Panc1 (cell line): ENCODE measurements at regions not wholly inside any gene's neighbourhood (a gene's known extent, or its start where the extent isn't known, plus 50 kb on each side); places are given as distances from the start of the nearest gene placed in this dataset.

Source experiments
- CTCF ChIP-seq: fragments of 450-650 bp; IDR thresholded peaks from 2 replicates; pipeline ENCODE4 v1.5.1; 2017; ENCODE audit warnings: mild to moderate bottlenecking
- POLR2AphosphoS5 ChIP-seq: IDR thresholded peaks from 2 replicates; pipeline ENCODE4 v1.6.1; 2012; ENCODE audit warnings: mild to moderate bottlenecking, low read depth, low read length, moderate library complexity
- REST ChIP-seq, 2 experiments: IDR thresholded peaks; 2 replicates each; pipeline ENCODE4 v1.6.1; 2011 to 2012; ENCODE audit warnings: low read depth in 2 of 2, control low read depth in 1 of 2, low read length in 1 of 2, mild to moderate bottlenecking in 1 of 2, moderate library complexity in 1 of 2; ENCODE audit not compliant: insufficient read depth in 1 of 2
- SIN3A ChIP-seq: IDR thresholded peaks from 2 replicates; pipeline ENCODE4 v1.6.1; 2012; ENCODE audit warnings: low read depth, mild to moderate bottlenecking, low read length, moderate library complexity, borderline replicate concordance; ENCODE audit not compliant: insufficient read depth

GRCh38 chr7:24419511-24419910 is 135.5 kb downstream of the NPY start:
- no peak for TF ChIP-seq CTCF
- no peak for TF ChIP-seq SIN3A
- no peak for TF ChIP-seq REST (IDR thresholded peaks at IDR 0.05; ENCODE audit: insufficient read depth in 1 of 2, low read depth in 2 of 2, low read length in 1 of 2)
- no peak for TF ChIP-seq POLR2AphosphoS5
